Mammary epithelial cell (primary cell): ENCODE measurements at regions not wholly inside any gene's neighbourhood (a gene's known extent, or its start where the extent isn't known, plus 50 kb on each side); places are given as distances from the start of the nearest gene placed in this dataset.

Source experiments
- CTCF ChIP-seq, 2 donors: IDR thresholded peaks in 1 of 2; conservative IDR thresholded peaks in 1 of 2; 2 replicates each; pipeline ENCODE4 v1.5.1; 2011 to 2012; ENCODE audit warnings: inconsistent platforms in 2 of 2, low read length in 2 of 2, mild to moderate bottlenecking in 2 of 2, control low read depth in 1 of 2, low read depth in 1 of 2; ENCODE audit not compliant: insufficient read depth in 1 of 2; ENCODE audit errors: extremely low read depth in 1 of 2
- EZH2 ChIP-seq: IDR thresholded peaks from 2 replicates; pipeline ENCODE4 v1.6.1; 2012; ENCODE audit warnings: low read length, inconsistent platforms, borderline replicate concordance

GRCh38 chr3:6737630-6738029 lies 123.3 kb upstream of the GRM7 start:
- TF ChIP-seq CTCF (conservative IDR thresholded peaks at IDR 0.05 in 1 of 2, IDR thresholded peaks at IDR 0.05 in 1 of 2; ENCODE audit: extremely low read depth in 1 of 2, insufficient read depth in 1 of 2, low read depth in 1 of 2, low read length in 2 of 2) (no peak), EZH2 (no peak)
